ENCODE measurements at regions not wholly inside any gene's neighbourhood (a gene's known extent, or its start where the extent isn't known, plus 50 kb on each side); places are given as distances from the start of the nearest gene placed in this dataset.

DNA sequence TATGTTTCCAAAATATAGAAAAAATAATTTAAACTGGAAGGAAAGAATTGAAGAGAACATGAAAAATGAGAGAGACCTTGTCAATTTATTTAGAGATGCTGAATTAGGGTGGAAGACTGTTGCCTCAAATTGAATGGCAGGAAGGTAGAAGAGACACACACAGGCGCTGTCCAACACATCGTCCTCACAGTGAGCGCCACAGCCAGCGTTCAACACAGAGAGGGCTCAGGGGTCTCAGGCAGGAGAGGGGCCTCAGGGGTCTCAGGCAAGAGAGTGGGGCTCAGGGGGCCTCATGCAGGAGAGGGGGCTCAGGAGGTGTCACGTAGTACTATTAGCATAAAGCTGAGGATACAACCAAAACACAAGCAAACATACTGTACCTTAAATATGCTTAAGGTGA is 65.7 kb downstream of the TMEM18 start:
- DNase-seq = no peak

DNA sequence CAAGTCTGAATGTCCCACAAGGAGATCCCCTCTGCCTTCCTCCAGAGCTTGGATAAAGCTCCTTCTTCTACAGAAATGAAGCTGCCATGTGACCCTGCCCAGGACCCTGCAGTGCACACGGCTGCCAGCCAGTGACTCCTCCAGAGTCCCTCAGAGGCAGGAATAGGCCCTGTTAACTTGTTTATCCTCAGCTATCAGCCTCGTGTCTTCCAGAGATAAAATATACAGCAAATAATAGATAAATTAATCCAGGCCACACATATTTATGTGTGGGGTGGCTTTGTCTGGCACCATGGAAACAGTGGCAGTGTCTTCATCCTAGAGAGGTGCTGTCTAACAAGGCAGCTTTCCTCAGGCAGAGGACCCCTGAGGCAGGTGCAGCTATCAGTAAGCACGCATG is 66.7 kb downstream of the TMEM18 start:
- no peak for DNase-seq

DNA sequence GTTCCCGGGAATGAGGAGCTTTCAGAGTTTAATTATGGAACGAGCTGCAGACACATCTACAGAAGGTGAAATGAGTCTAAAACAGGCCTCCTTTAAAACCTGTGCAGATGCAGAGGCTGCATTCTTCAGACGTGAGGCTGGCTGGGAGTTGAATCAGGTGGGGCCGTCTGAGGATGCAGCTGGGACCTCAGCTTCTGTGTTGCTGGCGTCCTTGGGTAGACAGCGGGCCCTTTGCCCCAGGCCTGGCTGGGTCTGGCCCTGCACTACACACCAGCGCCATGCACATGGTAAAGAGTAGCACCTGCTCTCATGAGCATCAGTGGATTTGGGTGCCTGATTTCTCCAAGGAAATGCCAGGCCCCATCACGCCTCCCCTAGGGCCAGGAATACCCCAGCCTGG is 67.3 kb downstream of the TMEM18 start:
- no peak for DNase-seq

DNA sequence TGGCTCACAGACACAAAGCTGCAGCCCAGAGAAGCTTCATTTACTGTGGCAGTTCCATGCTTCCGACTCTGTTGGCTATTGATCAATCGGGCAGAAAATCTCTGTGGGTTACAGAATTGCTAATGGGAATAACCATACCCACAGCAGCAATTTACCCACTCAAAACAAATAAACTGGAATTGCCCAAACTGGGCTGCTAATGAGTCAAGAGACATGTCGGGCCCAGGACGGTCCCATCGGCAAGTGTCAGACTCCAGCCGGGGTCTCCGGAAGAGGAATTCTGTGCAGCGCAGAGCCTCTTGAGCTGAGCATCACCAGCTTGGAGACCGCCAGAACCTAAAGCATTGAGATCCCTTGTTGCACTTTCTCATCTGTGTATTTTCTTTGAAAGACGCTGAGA is 67.8 kb downstream of the TMEM18 start:
- no peak for DNase-seq

DNA sequence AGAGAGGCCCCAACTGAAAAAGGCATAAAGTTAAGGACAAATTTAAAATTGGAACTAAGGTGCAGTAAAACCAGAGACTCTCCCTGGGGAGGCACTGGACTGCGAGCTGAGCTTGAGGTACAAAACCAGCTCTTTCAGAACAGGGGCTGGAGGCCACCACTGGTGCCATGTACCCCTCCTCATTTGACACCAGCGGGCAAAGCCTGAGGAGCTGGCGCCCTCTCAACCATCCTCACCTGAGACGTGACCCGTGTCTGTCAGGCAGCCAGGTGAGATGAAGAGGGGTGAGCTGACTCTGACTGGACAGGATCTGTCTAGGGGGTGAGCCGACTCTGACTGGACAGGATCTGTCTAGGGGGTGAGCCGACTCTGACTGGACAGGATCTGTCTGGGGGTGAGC is 68.5 kb downstream of the TMEM18 start:
- no peak for DNase-seq

DNA sequence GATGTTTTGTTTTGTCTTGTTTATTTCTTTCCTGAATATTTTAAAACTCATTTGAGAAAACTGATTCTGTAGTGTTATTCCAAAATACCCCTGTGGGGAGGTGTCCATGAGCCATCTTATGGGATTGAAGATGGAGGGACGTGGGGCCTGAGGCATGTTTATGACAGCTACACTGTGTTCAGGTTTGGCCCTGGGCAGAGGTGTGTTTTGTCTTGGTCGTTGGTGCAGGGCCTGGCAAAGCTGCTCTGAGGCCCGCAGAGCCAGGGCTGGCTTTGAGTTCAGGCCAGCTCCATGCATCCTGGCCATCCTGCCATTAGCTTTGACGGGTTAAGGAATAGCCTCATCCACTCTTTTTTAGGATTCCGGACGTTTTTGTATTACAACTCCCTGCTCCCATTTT is 68.9 kb downstream of the TMEM18 start:
- DNase-seq = no peak

DNA sequence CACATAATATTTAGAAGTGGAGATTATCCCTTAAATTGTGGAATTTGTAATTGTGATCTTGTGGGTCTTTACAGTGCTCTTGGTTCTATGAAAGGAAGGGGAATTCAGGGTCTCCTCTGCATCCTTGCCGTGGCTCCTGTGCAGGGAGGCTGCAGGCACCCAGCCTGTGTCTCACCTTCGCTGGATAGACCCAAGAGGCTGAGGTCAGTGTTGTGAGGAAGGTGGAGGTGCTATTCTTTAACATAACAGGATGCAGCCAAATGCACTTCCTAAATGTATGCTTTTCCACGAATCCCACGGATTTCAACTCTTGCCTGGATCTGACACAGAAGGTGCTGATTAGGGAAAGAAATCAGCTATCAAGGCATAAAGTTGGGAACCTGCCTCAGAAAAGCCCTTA is 69.5 kb downstream of the TMEM18 start:
- no peak for DNase-seq

DNA sequence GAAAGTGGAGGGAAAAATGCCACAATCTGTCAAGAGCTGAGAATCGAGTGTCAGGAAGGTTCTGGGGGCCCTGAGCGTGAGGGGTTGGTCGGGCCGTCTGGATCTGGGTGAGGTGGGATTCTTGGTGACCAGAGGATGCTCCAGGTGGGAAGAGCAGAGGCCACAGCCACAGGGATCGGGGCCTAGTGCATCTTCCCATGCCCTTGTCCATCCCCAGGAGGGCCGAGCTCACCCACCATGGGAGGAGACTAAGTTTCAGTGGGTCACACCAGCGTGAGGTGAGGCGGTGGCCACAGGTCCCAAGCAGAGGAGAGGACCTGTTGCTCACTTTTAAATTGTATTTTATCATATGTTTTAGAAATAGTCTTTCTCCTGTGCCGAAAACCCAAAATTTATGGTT is 70.0 kb downstream of the TMEM18 start:
- DNase-seq = no peak

DNA sequence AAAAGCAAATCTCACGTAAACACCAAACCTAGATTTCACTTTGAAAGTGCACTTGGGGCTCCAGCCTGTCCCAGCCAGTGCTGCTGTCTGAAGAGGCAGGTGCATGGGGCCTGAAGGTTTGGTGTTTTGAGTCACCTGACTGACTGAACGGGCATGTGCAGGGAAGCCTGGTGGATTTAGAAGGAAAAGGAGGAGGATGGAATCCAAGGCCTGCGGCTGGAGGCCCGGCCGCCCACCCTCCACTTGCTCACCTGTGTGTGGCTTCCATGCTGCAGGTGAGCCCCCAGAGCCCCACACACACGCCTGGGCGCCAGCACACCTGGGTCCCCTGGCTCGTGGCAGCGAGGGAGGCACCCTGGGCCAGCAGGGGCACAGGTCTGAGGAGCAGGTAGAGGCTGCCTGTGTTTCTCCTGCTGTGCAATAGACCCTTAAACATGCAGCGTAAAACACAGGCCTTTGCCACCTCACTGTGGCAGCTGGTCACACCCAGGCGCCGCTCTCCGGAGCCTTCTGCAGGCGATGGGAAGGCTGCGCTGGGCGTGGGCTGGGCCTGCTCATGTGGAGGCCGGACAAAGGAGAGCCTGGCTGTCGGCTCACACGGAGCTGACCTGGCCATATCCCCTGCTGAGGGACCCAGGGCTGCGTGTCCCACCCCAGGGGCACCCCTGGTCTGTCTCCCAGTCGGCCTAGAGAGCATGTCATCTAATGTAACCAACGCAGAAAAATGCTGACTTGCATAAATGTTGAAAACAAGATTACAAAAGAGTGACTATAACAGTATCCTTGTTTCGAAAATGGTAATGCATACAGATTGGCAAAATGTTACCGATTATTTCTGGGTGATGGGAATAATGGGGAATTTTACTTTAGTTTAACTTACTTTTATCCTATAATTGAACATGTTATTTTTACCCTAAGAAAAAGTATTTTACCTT is 71.3 kb downstream of the TMEM18 start:
- no peak for DNase-seq

DNA sequence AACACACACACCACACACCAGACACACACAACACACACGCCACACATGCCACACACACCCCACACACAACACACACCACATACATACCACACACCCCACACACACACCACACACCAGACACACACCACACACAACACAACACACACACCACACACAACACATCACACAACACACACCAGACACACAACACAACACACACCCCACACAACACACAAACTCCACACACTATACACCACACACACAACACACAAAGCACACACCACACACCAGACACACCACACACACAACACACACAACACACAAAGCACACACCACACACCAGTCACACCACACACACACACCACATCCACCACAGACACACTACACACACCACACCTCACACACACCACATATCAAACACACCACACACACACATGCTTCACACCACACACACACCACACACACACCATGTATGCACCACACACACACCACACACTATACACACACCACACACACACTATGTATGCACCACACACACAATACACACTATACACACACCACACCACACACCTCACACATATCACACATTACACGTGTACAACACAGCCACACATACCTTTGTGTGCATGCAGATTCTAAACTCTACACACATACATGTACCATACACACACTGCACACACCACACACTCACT is 72.2 kb downstream of the TMEM18 start:
- no peak for DNase-seq

DNA sequence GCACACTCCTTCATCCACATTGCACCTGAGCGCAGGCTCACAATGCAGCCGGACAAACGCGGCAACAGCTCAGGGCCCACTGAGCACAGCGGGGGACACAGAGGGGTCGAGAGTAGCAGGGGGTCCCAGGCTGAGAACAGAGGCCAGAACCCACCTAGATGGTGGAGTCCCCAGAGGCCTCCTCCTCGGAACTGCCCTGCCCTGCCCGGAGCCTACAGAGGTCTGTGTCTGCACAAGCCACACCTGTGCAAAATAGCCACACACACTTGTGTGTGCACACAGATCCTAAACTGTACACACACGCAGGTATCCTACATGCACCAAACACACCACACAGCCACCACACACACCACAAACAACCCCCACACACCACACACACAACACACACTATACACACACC is 72.8 kb downstream of the TMEM18 start:
- DNase-seq = no peak

DNA sequence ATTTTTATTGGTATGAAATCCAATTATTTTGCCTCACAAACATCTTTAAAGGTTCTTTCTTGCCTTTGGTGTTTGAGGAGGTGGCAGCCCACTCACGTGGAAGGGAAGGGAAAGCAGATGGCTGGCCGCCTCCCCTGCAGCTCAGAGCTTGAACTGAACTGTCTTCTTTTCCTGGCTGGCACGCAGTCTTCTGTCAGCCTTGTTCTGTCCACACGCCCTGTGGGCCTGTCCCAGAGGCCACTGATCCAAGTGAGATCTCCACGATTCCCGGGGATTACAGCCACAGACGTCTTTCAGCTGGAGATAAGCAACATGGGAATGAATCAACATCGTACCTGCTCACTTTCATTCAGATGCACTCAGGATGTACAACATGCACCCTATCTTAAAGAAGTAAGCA is 73.3 kb downstream of the TMEM18 start:
- no peak for DNase-seq

DNA sequence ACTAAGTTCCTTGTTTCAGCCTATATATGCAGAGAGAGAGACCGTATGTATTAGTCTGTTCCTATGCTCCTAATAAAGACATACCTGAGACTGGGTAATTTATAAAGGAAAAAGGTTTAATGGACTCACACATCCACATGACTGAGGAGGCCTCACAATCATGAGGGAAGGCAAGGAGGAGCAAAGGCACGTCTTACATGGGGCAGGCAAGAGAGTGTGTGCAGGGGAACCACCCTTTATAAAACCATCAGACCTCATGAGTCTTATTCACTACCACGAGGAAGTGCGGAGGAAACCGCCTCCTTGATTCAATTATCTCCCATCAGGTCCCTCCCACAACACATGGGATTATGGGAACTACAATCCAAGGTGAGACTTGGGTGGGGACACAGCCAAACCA is 73.8 kb downstream of the TMEM18 start:
- DNase-seq = no peak

DNA sequence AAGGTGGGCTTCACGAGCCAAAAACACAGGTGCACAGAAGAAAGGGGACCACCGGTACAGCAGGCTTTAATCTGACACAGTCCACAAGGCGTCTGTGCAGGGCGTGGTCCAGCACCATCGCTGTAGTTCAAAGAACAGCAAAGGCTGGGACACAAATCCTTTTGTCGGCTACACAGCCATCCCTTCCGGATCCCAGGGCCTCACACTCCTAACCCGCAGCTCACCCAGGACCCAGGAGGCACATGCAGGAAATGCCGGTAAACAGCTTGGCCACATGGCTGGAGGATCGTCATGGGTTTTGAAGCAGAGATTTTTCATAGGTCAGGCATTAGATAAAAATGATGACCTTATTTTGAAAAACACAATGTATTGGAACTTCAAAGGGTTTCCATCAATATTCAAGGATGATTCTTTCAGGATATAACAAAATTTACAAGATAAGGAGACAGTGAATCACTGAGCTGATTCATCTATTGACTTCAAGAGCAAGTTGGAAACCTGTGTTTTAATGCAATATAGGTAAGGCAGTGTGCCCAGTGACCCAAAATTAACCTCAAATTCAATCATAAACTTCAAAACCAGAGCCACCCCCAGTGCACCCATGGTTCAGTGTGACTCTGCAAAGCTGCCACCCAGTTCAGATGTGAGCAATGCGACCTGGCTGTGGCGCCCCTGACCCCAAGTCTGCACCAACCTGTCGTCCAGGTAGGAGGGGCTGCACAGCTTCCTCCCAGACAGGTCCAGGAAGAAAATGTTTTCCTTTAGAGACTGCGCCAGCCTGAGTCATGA is 74.4 kb downstream of the TMEM18 start:
- DNase-seq = no peak

DNA sequence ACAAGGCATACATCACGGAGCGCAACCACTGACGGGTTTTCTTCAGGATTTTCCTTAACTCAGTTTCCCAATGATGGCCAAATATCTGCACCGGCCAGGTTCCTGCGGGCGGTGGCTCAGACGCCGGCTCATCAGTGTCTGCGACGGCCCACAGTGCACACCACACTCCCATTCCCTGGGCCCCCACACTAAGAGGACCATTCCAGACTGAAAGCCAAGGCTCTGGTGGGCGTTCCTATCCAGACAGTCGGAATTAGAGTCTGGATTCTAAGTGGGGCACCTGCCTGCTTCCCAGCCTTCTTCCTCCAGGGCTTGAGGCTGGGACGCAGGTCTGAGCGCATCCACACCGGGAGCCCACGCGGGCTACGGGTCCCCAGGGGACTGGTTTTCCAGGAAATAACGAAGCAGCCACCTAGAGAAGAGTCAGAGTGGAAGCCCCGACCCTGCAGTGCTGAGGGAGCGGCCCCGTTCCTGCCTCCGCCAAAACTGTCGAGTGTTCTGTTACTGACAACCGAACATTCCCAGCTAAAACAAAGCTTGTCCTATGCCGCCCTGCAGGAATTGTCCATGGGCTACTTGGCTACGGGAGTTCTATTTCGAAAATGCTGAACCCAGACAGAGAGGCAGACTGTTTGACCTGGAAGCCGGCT is 75.3 kb downstream of the TMEM18 start:
- DNase-seq = no peak

DNA sequence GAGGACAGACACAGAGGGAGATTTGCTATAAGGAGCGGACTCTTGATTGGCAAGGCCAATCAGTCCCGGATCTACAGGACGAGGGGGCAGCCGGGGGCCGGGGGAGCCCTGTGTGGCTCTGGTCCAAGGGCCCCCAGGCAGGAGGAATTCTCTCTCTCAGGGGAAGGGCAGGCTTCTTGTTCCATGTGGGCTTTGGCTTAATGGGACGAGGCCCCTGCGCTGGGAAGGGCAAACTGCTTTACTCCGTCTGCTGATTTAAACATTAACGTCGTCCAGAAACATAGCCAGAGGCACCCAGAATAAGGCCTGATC is 75.9 kb downstream of the TMEM18 start:
- no peak for DNase-seq

DNA sequence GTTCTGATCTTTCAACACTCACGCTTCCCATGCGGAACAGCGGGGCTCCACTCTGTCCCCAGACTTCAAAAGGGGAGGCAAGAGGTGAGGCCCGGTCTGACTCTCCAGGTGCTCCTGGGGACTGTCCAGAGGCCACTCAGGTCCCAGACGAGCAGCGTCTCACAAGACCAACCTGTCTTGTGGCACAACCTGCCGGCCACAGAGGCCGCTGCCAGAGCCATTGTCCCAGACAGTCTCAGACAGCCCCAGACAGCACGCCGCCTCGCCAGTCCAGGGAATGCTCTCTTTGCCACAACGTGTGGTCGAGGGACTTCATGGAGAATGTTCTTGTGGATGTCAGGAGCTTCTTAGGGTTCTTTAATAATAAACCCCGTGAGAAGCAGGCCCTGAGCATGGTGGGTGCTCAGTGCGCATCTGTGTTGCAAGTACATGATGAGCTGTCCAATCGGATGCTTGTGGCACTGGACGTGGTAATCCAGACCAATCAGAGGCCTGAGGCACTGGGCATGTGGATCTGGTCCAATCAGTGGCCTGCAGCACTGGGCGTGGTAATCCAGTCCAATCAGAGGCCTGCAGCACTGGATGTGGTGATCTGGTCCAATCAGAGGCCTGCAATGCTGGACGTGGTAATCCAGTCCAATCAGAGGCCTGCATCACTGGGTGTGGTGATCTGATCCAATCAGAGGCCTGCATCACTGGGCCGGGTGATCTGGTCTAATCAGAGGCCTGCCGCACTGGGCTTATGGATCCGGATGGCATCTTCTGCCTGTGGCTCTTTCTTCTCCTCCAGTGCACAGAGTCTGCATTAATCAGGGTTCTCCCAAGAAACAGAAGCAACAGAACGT is 76.4 kb downstream of the TMEM18 start:
- DNase-seq = no peak

DNA sequence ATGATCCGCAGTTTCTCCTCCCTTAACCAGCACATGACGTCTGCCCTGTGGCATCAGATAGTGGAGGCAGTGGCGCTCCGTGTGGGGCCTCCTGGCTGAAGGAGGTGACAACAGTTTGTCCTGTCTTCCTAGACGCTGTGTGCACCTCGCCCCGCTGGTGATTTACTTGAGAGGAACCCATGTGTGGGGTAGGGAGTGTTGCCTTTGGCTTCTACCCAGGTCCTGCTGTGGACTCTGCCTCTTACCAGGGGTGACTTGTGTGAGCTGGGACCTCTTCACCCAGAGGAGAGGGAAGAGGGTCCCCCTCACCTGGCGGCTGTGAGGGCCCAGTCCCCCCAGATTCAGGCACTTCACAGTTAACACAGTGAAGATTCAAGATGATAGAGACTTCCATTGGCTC is 77.6 kb downstream of the TMEM18 start:
- no peak for DNase-seq

DNA sequence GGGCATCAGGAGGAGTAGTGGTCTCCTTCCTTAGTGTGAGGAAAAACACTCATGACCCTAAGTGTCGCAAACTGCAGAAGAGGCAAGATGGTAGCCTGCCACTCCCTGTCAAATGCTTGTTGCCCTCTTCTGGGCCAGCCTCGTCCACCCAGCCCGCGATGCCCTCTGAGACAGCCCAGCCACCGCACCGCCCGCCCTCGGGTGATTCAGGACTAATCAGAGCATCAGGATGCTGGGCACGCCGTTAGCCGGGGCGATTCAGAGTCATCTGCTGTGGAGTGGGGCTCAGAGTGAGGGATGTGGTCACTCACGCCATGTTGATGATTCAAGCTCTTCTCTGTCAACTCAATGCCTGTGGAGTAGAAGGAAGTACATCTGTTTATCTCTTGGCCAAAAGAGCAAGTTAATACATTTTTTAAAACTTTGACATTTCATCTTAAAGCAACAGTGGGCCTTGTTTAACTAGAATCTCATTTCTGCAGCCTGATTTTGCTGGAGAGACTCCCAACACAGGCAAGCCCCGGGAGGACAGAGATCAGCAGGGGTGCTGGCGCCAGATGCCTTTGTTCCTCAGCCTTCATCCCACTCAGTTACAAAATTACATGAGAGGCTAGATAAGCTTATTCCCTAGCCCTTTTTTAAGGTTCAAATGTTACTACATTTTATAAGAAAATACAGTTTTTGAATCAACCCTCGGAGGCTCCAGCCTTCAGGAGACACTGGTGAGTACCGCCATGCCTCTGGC is 79.0 kb downstream of the TMEM18 start:
- no peak for DNase-seq

DNA sequence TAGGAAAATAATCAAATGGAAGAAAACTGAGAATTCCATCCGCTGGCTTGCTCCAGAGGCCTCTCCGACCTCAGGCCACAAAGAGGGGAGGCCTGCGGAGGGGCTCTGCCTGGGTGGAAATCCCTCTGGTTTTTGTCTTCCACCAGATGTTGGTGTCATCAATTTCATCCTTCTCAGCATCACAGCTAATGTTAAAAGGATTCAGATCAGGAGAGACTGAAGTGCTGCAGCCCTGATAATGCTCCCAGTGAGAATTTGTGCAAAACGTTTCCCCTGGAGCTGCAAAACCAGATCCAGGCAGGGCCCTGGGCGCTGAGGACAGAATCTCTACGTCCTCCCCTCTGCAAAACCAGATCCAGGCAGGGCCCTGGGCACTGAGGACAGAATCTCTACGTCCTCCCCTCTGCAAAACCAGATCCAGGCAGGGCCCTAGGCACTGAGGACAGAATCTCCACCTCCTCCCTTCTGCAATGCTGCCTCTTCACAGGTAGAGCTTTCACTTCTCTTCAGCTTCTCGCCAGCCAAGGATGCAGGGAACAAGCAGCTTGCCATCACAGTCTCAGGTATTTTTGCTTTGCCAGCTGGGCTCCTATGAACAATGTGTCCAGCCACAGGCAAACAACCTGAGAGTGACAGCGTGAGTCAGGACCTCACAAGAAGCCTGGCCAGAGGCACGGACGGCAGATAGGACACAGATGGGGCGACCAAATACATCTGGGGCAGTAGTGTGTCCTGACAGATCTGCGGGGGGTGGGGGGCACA is 81.2 kb downstream of the TMEM18 start:
- no peak for DNase-seq
